BJ (cell line): ENCODE measurements at regions not wholly inside any gene's neighbourhood (a gene's known extent, or its start where the extent isn't known, plus 50 kb on each side); places are given as distances from the start of the nearest gene placed in this dataset.

Experiments used
- CTCF ChIA-PET: fragments of 350-600 bp; formaldehyde crosslinking; extraction: SDS; loops from one replicate; lab custom pipeline; 2021; ENCODE audit warnings: antibody characterized with exemption, inconsistent platforms; lab: Yijun Ruan, JAX
- POLR2A ChIA-PET: fragments of 300-600 bp; sonication (Branson Sonifier 250); formaldehyde crosslinking; extraction: SDS; loops from one replicate; lab custom pipeline; 2021; ENCODE audit warnings: antibody characterized with exemption; lab: Charles Lee
- DNase-seq: peaks from one replicate; pipeline ENCODE4 v3.0.0-alpha.2; 2011; ENCODE audit warnings: low read depth
- H3K27me3 ChIP-seq: 2 replicates; pipeline ENCODE4 v1.6.0; 2011; ENCODE audit warnings: low read length; ENCODE audit not compliant: control insufficient read depth, insufficient read depth
- H3K36me3 ChIP-seq: 2 replicates; pipeline ENCODE4 v1.5.1; 2011; ENCODE audit warnings: low read length; ENCODE audit not compliant: control insufficient read depth, insufficient read depth
- H3K4me3 ChIP-seq: 2 replicates; pipeline ENCODE4 v1.5.1; 2011; ENCODE audit warnings: low read depth, mild to moderate bottlenecking, control low read depth, low read length
- TF ChIP-seq, protein P1 (sequence below): IDR thresholded peaks from 2 replicates; pipeline ENCODE4 v1.5.1; 2011; ENCODE audit warnings: low read depth, mild to moderate bottlenecking, control low read depth, inconsistent platforms, low read length, moderate library complexity; ENCODE audit not compliant: insufficient read depth

DNA sequence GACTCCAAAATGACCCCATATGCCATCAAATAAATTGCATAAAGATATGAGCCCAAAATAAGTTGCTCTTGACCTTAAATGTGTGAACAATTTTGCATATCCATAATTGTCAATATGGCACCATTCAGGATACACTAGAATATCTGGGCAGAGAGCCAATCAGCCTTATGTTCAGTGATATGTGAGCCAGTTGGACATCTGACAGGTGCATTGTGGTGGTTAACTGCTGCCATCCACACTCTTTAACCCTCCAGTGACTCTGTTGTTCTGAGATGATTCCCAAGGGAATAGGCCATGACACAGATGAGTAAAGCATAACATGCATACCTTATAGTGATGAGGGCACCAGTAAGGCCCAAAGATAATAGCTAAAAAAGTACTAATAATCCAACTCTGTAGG lies 500.1 kb downstream of the PCDH18 start:
- ChIA-PET POLR2A (no interaction called here), CTCF (no interaction called here)

DNA sequence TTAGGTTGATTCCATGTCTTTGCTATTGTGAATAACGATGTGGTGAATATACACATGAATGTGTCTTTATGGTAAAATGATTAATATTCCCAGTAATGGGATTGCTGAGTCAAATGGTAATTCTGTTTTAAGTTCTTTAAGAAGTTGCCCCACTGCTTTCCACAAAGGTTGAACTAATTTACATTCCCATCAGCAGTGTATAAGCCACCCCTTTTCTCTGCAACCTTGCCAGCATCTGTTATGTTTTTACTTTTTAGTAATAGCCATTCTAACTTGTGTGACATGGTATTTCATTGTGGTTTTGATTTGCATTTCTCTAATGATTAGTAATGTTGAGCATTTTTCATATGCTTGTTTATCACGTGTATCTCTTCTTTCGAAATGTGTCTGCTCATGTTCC lies 503.3 kb downstream of the PCDH18 start:
- POLR2A ChIA-PET, result no interaction called here
- TF ChIP-seq, protein P1, sequence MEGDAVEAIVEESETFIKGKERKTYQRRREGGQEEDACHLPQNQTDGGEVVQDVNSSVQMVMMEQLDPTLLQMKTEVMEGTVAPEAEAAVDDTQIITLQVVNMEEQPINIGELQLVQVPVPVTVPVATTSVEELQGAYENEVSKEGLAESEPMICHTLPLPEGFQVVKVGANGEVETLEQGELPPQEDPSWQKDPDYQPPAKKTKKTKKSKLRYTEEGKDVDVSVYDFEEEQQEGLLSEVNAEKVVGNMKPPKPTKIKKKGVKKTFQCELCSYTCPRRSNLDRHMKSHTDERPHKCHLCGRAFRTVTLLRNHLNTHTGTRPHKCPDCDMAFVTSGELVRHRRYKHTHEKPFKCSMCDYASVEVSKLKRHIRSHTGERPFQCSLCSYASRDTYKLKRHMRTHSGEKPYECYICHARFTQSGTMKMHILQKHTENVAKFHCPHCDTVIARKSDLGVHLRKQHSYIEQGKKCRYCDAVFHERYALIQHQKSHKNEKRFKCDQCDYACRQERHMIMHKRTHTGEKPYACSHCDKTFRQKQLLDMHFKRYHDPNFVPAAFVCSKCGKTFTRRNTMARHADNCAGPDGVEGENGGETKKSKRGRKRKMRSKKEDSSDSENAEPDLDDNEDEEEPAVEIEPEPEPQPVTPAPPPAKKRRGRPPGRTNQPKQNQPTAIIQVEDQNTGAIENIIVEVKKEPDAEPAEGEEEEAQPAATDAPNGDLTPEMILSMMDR, result no peak

More for the DNA sequence above, 500.1 kb downstream of the PCDH18 start:
- no peaks in the 10 kb centered on the region for H3K36me3 ChIP-seq
- H3K4me3 ChIP-seq, result no peak overlapping the region
- no peaks in the 10 kb centered on the region for H3K27me3 ChIP-seq
- no peak for DNase-seq
- TF ChIP-seq, protein P1, result no peak

DNA sequence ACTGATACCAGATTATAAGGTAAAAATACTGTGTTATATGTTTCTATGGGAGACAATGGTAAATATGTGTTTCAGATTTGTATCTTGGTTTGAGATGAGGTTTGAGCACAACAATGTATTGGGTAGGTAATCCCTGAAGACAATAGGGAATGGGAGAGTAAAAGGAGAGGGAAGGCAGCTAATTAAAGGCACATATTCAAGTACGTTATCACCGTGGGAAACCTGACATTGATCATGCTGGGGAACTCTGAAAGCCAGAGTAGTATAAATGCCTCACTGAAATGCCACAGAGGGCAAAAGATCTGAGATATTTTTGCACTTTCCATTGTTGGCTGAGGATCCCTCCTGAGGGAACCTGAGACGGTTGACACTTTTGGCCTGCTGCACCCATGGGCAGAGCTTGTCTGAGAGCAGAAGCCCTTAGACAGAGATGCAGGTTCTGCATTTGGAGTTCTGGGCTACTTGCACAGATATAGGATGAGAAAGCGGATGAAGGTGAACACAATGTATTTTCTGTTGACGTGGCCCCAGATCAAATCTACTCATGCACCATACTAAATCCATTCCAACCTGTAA lies 506.7 kb downstream of the PCDH18 start:
- ChIA-PET POLR2A (no interaction called here), CTCF (no interaction called here)
- H3K4me3 ChIP-seq, result no peak overlapping the region
- H3K36me3 ChIP-seq, result no peaks in the 10 kb centered on the region
- H3K27me3 ChIP-seq, result no peaks in the 10 kb centered on the region
- DNase-seq, result no peak
- TF ChIP-seq, protein P1, result no peak

More for the DNA sequence above, 503.3 kb downstream of the PCDH18 start:
- CTCF ChIA-PET, result no interaction called here
- Histone ChIP-seq H3K4me3 (no peak overlapping the region), H3K27me3 (no peaks in the 10 kb centered on the region), H3K36me3 (no peaks in the 10 kb centered on the region)
- DNase-seq, result no peak

DNA sequence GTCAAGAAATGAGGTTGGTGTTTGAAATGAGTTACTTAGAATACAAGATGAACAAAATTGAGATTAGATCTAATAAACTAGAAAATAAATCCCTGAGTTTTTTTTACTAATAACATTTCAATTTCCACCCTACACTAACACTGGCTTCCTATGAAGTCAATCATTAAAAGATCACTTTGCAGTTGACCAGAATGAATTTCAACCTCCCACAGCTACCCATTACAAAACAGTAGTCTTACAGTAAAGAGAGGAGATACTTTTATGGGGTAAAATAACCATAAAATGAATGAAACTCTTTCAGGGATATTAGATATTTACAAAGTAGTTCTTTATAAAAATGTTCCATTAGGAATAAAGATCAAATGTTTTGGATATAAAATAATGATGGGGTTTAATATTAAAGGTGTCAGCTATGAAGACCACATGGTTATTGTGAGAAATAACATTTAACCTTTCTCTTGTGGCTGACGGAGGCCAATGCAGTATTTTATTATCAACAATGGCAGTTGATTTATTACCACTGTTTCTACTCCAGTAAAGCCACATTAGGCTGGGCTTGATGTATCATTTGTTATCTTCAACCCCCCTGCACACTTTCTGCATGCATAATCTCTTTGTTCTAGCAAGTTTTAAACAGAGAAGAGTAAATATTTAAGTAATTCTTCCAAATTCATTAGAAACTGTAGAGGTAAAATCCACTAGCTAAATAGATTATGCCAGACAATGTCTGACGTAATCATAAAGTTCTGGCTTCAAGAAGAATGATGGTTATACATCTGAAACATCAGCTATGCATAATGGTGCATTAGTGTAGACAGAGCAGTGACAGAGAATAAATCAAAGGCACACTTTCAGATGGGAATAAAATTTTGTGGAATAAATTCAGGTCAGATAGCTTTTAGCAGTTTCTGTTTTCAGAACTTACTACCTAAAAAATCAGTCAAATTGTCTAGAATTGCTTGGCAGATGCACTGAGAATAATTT lies 516.6 kb downstream of the PCDH18 start:
- no peak for DNase-seq
- TF ChIP-seq, protein P1, result no peak
- ChIA-PET POLR2A (no interaction called here), CTCF (no interaction called here)
- Histone ChIP-seq H3K36me3 (no peaks in the 10 kb centered on the region), H3K4me3 (no peak overlapping the region), H3K27me3 (no peaks in the 10 kb centered on the region)

GRCh38 chr4:137000432-137000831 lies 531.9 kb downstream of the PCDH18 start:
- H3K27me3 ChIP-seq, result no peaks in the 10 kb centered on the region
- no peak overlapping the region for H3K4me3 ChIP-seq
- no peak for DNase-seq
- CTCF ChIA-PET, result no interaction called here
- POLR2A ChIA-PET, result no interaction called here
- TF ChIP-seq, protein P1, result no peak
- H3K36me3 ChIP-seq, result no peaks in the 10 kb centered on the region
